Hepatic stellate cell (primary cell): ENCODE measurements at regions not wholly inside any gene's neighbourhood (a gene's known extent, or its start where the extent isn't known, plus 50 kb on each side); places are given as distances from the start of the nearest gene placed in this dataset.
"Not testable (repeated sequence)": the region's sequence is repeated elsewhere in the genome, so short reads cannot be mapped to it uniquely, and the experiment has no call there.

Experiments
- DNase-seq: peaks from one replicate; pipeline ENCODE4 v3.0.0; 2011; ENCODE audit warnings: low spot score

DNA sequence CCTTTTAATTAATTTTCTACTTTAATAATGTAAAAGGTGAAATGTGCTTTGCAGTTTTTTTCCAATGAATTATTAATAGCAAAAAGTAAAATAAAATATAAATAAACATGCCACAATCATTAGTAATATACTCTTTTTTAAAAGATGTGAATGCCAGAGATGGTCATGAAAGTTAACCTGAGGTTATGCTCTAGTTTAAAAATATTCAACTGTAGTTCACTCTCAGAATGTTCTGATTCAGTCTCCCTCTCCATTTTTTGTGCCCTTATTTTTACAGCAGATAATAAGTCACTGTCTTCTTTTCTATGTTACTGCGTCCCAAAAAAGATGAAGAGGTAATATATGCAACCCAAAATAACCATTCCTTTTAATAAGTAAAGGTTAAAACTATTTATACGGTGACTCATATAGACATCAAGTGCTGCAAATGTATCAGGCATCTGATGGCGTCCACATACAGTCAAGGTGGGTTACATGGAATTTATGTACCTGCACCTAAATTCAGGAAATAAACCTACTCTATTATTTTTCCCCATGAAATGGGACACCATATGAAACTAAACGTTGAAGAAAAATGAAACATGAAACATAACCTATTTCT lies 153.6 kb upstream of the ZNF804A start:
- DNase-seq: no peak

GRCh38 chr2:184449760-184450159 lies 148.6 kb upstream of the ZNF804A start:
- DNase-seq: no peak

DNA sequence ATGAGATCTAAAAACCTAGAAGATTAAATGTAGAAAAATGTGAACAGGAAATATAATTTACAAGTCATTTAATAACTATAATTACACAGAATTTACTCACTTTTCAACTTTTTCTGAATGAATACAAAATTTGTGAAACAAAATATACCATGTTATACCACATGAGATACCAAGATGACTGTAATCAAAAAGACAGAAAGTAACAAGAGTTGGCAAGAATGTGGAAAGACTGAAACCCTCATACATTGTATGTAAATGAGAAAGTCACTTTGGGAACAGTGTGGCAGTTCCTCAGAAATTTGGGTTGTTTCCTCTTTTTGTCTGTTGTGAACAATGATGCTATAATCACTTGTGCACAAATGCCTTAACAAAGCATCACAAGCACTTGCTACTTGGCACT lies 145.4 kb upstream of the ZNF804A start:
- DNase-seq: no peak

DNA sequence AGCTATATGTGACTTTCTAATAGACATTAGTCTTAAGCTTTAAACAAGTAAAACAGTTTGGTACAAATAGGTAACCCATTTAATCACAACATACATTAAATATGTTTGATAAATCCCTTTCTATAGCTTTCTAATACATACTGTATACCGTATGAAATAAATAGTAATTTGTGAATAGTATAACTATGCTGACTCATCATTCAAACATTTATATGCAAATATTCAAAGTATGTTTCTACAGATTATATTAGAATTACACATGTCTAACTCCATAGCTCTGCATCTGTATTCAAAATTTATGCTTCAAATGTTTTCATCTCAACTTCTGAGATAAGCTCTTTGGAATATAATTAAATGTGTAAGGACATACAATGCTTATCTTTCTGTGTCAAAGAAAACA lies 142.7 kb upstream of the ZNF804A start:
- no peak for DNase-seq

GRCh38 chr2:184456693-184457092 lies 141.6 kb upstream of the ZNF804A start:
- DNase-seq: not testable (repeated sequence)

DNA sequence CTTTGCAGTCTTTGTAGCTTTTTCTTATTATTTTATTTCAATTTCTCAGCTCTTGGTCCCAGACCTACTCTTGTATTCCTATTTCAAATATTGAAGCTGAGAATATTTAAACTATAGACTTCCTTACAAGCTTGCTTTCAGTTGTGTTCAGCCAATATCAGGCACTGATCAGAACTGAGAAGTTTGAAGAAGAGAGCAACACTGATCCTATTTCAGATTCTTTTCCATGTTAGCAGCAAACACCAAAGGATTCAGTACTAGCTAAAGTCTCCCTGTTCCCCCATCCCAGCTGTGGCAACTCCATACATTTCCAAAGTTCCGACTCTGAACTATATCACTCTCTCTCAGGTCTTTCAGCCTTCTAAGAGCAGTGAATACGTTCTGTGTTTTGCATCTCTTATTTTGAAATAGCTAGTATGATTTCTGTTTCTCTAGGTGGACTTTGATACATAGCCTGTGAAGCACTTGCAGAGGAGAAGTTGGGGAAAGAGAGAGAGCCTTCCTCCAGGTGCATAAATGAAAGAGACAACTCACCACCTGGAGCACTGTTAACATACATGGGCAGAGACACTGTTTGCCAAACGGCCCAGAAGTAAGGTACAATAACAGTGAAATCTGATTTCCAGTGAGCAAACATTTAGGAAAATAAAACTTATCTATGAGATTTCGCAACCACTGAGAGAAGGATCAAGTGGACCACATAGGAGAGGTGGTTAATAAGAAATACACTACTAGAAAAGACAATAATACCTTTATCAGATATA lies 135.0 kb upstream of the ZNF804A start:
- DNase-seq: no peak

- no peak for DNase-seq
These were observed 134.5 kb upstream of the ZNF804A start for GRCh38 chr2:184463866-184464248.

DNA sequence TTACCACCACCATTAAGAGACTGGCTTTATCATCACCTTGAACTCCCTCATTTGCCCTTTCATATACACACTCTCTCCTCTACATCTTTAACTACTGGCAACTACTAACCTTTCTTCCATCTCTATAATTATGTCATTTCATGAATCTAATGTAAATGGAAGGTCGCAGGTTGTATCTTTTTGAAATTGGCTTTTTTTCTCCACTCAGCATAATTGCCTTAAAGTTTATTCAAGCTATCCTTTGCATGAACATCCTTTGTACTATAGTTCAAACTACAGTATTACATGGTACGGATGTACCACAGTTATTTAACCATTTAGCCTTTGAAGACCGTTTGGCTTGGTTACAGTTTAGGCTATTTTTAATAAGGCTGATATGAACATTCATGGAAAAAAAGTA lies 129.5 kb upstream of the ZNF804A start:
- no peak for DNase-seq

GRCh38 chr2:184472481-184472880 lies 125.8 kb upstream of the ZNF804A start:
- no peak for DNase-seq

GRCh38 chr2:184481865-184482264 lies 116.5 kb upstream of the ZNF804A start:
- no peak for DNase-seq

- no peak for DNase-seq
These were observed 99.4 kb upstream of the ZNF804A start for GRCh38 chr2:184498936-184499335.

- DNase-seq: no peak
These were observed 94.1 kb upstream of the ZNF804A start for GRCh38 chr2:184504252-184504651.

DNA sequence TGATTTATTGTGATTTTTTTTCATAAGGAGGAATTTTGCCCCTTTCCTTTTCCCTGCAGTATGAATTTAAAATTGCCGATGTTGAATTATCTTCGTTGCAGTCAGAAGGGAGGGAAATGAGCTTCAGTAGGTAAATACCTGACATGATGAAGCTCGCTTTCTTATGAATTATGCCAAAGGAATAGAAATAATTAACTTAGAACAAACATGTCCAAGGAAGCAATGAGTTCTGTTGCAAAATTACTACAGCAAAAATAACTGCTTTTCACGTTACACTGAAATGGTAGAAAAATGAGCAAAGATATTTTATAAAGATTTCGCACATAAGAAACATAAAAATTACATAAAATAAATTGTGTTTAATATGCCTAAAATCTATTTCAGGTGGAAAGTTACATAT lies 91.1 kb upstream of the ZNF804A start:
- DNase-seq: no peak

DNA sequence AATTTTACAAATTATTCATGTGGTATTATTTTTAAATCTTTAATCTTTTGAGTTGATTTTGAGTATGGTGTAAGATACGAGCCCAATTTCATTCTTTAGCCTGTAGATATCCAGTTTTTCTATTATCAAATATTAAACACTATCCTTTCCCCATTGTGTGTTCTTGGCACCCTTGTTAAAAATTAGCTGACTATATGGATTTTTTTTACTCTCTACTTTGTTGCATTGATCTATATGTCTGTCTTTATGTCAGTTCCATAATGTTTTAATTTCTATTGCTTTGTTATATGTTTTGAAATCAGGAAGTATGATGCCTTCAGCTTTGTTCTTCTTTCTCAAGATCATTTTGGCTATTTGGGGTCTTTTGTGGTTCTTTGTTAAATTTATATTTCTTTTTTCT lies 80.9 kb upstream of the ZNF804A start:
- no peak for DNase-seq

DNA sequence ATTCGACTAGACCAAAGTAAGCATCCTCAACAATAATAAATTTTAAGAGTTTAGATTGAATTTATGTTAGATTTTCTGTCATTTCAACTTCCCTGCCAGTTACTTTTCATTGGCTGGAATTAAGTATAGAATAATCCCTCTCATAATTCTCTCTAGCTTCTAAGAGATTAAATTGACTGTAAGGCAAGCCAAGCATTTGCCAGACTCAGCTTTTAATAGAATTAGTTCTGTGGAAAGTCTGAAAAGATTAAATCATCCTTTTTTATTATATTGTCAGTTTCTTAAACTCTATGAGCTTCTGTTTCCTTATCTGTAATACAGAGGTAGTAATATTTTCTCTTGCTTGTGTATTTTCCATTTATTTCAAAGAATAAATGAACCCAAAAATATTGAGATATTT lies 77.9 kb upstream of the ZNF804A start:
- DNase-seq: no peak

DNA sequence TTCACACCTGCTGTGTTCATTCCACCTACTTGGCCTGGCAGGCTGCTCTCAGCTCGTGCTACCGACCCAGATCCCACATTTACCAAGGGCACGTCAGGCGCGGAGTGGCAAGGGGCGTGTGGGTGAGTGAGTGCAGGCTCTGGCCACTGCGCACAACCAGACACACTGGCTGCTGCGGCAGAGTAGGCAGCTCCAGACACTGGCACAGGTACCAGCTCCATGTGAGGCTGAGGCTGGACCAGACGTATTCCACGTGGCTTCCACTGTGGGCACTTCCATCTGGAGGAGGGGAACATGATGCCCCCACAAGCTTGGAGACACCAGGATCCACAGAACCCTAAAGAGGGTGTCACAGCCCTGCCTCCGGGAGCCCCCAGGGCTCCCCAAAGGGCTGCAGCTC lies 74.6 kb upstream of the ZNF804A start:
- no peak for DNase-seq

DNA sequence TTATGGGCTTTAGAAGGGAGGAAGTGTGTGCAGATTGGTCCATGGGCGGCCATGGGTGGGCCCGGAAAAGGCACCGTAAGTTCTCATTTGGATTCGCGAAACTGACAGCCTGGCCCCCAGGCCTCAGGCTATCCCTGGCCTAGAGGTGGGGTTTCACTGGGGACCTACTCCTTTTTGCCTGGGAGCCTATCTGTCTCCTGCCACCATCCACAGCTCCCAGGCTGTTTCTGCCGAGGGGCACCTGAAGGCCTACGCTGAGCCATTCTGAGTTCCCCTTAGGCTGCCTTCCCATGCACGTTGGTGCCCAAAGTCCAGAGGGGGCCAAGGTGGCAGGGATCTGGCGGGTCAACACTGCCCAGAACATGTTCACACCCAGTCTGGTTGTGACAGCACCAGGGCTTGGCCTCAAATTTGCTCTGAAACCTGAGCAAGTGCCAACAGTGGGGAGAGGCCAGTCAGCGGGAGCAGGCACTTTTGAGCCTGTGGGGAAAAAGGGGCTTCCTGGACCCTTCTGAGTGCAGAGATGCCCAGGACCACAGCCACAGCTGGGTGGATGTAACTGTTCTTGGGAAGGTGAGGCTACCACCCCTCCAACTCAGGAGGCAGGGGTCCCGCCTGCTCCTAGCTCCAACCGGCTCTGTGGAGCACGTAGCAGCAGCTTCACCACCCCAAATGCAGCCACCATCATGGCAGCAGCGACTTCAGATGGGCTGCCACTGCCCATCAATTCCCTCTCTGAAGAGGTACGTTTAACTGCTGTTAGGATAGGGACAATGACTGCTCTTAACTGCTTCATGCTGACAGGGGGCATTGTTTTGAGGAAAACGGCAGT lies 73.6 kb upstream of the ZNF804A start:
- DNase-seq: no peak

GRCh38 chr2:184527058-184527457 lies 71.3 kb upstream of the ZNF804A start:
- no peak for DNase-seq

DNA sequence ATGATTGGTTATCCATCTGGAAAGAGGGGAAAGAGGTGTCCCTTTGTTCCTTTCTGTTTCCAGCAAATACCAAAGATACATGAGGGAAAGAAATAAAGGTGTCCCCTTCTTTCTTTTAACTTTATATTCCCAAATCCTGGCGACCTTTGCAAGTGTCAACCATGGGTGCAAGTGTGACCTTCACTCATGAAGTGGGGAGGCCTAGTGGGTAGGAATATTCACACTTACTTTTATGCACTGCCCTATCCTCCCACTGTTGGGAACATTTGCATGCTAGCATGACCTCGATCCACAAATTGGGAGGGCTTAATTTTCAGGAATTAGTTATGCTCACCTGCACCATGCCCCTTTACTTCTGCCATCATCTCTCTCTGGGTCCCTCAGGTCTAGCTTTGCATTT lies 70.2 kb upstream of the ZNF804A start:
- no peak for DNase-seq

GRCh38 chr2:184530239-184530638 lies 68.1 kb upstream of the ZNF804A start:
- no peak for DNase-seq

- no peak for DNase-seq
These were observed 67.4 kb upstream of the ZNF804A start for GRCh38 chr2:184530959-184531358.

DNA sequence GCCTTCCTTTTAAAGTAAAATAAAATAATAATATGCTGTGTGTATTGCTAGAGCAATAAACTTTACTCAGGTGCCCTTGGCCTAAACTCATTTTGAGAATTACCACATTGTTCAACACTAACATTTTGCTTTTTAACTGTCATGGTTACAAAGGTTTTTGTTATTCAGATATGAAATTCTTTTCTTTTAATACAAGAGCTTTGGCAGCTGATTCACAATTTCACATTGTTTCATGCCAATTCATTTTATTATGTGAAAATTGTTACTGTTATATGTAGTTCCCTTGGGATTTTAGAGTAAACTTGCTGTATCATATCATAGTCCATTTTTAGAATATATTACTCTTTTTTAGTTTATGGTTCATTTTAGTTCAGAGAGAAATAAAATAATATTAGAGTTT lies 65.8 kb upstream of the ZNF804A start:
- no peak for DNase-seq

DNA sequence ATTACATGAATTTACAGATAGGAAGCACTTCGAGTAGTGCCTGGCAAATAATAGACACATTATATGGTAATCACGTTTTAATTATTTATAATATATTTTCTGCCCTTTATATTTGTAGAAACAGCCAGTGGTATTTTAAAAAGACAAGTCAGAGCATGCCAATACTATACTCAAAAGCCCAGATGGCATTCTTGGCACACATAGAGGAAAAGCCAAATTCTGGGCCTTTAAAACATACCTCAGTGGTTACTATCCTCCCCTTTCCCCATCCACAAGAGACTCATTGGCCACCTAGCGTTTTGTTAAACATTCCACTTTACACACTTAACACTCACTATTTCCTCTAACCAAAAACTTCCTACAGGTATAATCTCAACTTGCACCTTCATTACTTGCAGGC lies 63.3 kb upstream of the ZNF804A start:
- no peak for DNase-seq
